PC-3 (cell line): ENCODE measurements at regions not wholly inside any gene's neighbourhood (a gene's known extent, or its start where the extent isn't known, plus 50 kb on each side); places are given as distances from the start of the nearest gene placed in this dataset.

Experiments used
- CTCF ChIP-seq: fragments of 300-600 bp; sonication (generic); conservative IDR thresholded peaks from 2 replicates; pipeline ENCODE4 v1.5.1; 2017; ENCODE audit warnings: antibody characterized with exemption, low read depth, mild to moderate bottlenecking, low read length
- EZH2 ChIP-seq: fragments of 300-600 bp; sonication (generic); IDR thresholded peaks from one replicate; pipeline ENCODE4 v1.6.1; 2017; ENCODE audit warnings: antibody characterized with exemption, mild to moderate bottlenecking, low read length; ENCODE audit not compliant: unreplicated experiment
- EZH2phosphoT487 ChIP-seq: fragments of 300-600 bp; sonication (generic); IDR thresholded peaks from 2 replicates; pipeline ENCODE4 v1.6.1; 2018; ENCODE audit warnings: mild to moderate bottlenecking, antibody characterized with exemption, low read length, borderline replicate concordance

- TF ChIP-seq EZH2 (no peak), EZH2phosphoT487 (no peak), CTCF (no peak)
These were observed 1047.2 kb downstream of the GLUD2 start for GRCh38 chrX:122094611-122095010.
